ENCODE measurements at regions not wholly inside any gene's neighbourhood (a gene's known extent, or its start where the extent isn't known, plus 50 kb on each side); places are given as distances from the start of the nearest gene placed in this dataset.

Small RNA genes lying in the stretch of these regions (small RNA-seq; reads per million reads assigned to genes)
- 0 reads per million in 4 donors for gene AC087258.2

Data from spleen (tissue), 4 donors.